Upper lobe of right lung (tissue), 1 donor: ENCODE measurements at regions not wholly inside any gene's neighbourhood (a gene's known extent, or its start where the extent isn't known, plus 50 kb on each side); places are given as distances from the start of the nearest gene placed in this dataset.

Experiments
- ATAC-seq: fragments of 200-7000 bp; cut with Tn5 transposase; one replicate; pipeline ENCODE4 v1.9.1; 2020; ENCODE audit warnings: mild to moderate bottlenecking, moderate library complexity
- DNase-seq: peaks from one replicate; pipeline ENCODE4 v3.0.0-alpha.2; 2020
- H3K27ac ChIP-seq: fragments of 200-600 bp; one replicate; pipeline ENCODE4 v1.8.0; 2022
- H3K27me3 ChIP-seq: fragments of 200-600 bp; one replicate; pipeline ENCODE4 v1.8.0; 2022; ENCODE audit warnings: mild to moderate bottlenecking
- H3K36me3 ChIP-seq: fragments of 200-600 bp; one replicate; pipeline ENCODE4 v1.8.0; 2022
- H3K4me1 ChIP-seq: fragments of 200-600 bp; one replicate; pipeline ENCODE4 v1.8.0; 2022
- H3K4me3 ChIP-seq: fragments of 200-600 bp; one replicate; pipeline ENCODE4 v1.8.0; 2022; ENCODE audit warnings: mild to moderate bottlenecking
- H3K9me3 ChIP-seq: fragments of 200-600 bp; one replicate; pipeline ENCODE4 v1.8.0; 2022
- CTCF ChIP-seq: fragments of 200-600 bp; IDR thresholded peaks from one replicate; pipeline ENCODE4 v1.8.0; 2022; ENCODE audit warnings: antibody characterized with exemption
- intact Hi-C: fragments of 100-400 bp; cut with DNase I; formaldehyde crosslinking; loops from one replicate; pipeline ENCODE4 v1.11.0; 2022
- donor health status: DM: no; HTN: yes; CAD: no; lungs with severe emphysema.

- no peaks in the 10 kb centered on the region for H3K9me3 ChIP-seq
- DNase-seq (no peak), ATAC-seq (no peak)
- H3K27ac ChIP-seq = no peak overlapping the region
- H3K27me3 ChIP-seq = no peaks in the 10 kb centered on the region
- TF ChIP-seq CTCF = no peak
- intact Hi-C loops = no loop called here
- no peak overlapping the region for H3K4me3 ChIP-seq
- no peaks in the 10 kb centered on the region for H3K4me1 ChIP-seq
- H3K36me3 ChIP-seq = no peaks in the 10 kb centered on the region
Observed at GRCh38 chr5:54713923-54714581, 196.5 kb downstream of the SNX18 start.

- peaks cover 1% of the 10 kb centered on the region for H3K4me1 ChIP-seq
- intact Hi-C loops = no loop called here
Observed at GRCh38 chr5:54709096-54709495, 191.5 kb downstream of the SNX18 start.

GRCh38 chr5:54707841-54708240 is 190.3 kb downstream of the SNX18 start:
- no peaks in the 10 kb centered on the region for H3K27me3 ChIP-seq
- H3K9me3 ChIP-seq = no peaks in the 10 kb centered on the region
- no peaks in the 10 kb centered on the region for H3K36me3 ChIP-seq
- intact Hi-C loops = no loop called here
- ATAC-seq (no peak), DNase-seq (no peak)
- peaks cover 14% of the 10 kb centered on the region for H3K4me1 ChIP-seq
- no peak overlapping the region for H3K27ac ChIP-seq
- TF ChIP-seq CTCF = no peak
- no peak overlapping the region for H3K4me3 ChIP-seq

More at GRCh38 chr5:54709096-54709495, 191.5 kb downstream of the SNX18 start:
- no peak for TF ChIP-seq CTCF
- ATAC-seq = no peak
- Histone ChIP-seq H3K9me3 (no peaks in the 10 kb centered on the region), H3K36me3 (no peaks in the 10 kb centered on the region), H3K4me3 (no peak overlapping the region), H3K27me3 (no peaks in the 10 kb centered on the region), H3K27ac (no peak overlapping the region)
- DNase-seq = no peak

GRCh38 chr5:54705994-54706653 is 188.6 kb downstream of the SNX18 start:
- H3K27me3 ChIP-seq = no peaks in the 10 kb centered on the region
- no peaks in the 10 kb centered on the region for H3K36me3 ChIP-seq
- no peak overlapping the region for H3K4me3 ChIP-seq
- ATAC-seq = no peak
- H3K4me1 ChIP-seq = peaks cover 30% of the 10 kb centered on the region
- intact Hi-C loops = no loop called here
- TF ChIP-seq CTCF = no peak
- H3K27ac ChIP-seq = no peak overlapping the region
- H3K9me3 ChIP-seq = no peaks in the 10 kb centered on the region
- no peak for DNase-seq

- intact Hi-C loops = no loop called here
- Histone ChIP-seq H3K27ac (no peak overlapping the region), H3K36me3 (no peaks in the 10 kb centered on the region), H3K27me3 (no peaks in the 10 kb centered on the region), H3K9me3 (no peaks in the 10 kb centered on the region), H3K4me1 (peaks cover 36% of the 10 kb centered on the region), H3K4me3 (no peak overlapping the region)
- no peak for TF ChIP-seq CTCF
- DNase-seq = no peak
- ATAC-seq = no peak
Observed at GRCh38 chr5:54704825-54705224, 187.3 kb downstream of the SNX18 start.
